ENCODE measurements at regions not wholly inside any gene's neighbourhood (a gene's known extent, or its start where the extent isn't known, plus 50 kb on each side); places are given as distances from the start of the nearest gene placed in this dataset.

DNA sequence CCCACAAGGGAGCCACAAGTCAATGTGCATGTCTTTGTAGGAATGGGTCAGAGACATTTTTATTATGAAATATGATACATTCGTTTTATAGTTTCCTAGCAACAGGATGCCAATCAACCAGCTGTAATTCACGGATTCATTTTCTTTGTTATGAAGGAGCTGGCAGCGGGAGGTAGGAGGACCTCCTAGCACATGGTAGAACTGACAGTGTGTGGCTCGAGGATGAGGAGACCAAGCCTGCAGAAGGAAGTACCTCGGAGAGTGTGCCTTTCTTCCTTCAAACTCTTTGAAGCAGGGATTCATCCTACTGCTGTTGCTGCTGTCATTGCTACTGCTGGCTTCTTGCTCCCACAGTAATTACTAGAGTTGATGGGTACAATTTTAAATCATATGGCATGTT, 504.8 kb upstream of the KLHL29 start:
- no peak for DNase-seq (ENCODE audit: low read depth, low spot score)

DNA sequence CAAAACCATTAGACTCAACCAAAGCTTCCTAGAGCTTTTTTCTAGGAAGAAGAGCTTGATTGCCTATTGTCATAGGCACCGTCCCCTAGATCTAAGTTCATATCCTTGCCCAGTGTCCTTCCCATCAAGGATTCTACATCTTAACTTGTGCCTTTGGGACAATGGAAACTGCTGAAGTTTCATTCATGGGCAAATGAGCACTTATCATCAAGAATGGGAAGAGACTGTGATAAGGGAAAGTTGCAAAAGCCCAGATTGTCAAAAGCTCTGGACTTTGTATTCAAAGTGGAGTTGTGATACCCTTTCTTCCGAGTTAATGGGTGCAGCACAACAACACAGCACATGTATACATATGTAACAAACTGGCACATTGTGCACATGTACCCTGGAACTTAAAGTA, 503.0 kb upstream of the KLHL29 start:
- no peak for DNase-seq (ENCODE audit: low read depth, low spot score)

DNA sequence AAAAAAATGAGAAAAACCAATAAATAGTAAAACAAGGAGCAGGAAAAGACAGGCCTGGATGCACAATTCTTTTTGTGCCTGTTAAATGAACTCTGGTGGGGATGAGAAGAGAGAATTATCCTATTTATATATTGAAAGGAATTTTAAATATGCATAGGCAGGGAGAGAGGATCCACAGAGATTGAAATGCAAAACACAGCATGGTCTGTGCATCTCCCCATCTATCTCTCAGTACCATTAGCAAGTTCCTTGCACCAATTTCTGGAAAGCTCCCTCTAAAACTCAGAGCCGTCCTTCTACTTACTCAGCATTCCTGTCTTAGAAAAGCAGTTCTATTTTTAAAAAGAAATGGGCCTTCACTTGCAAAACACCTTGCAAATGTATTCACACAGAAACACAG, 502.3 kb upstream of the KLHL29 start:
- no peak for DNase-seq (ENCODE audit: low read depth, low spot score)

DNA sequence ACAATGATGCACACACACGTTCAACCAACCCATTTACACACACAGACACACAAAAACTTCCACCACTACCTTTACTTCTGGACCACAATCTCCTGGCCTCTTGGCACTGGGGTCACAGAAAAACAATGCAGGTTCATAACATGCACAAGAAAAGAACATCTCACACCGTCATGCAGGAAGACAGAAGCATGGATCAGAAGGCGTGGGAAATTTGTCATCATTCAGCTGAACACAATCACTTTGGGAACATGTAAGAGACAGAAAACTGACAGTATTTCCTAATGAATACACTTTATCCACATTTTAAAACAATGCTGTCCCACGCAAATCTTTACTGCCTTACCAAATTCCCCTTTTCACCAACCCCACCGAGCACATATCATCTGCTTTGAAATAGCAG, 501.9 kb upstream of the KLHL29 start:
- no peak for DNase-seq (ENCODE audit: low read depth, low spot score)

DNA sequence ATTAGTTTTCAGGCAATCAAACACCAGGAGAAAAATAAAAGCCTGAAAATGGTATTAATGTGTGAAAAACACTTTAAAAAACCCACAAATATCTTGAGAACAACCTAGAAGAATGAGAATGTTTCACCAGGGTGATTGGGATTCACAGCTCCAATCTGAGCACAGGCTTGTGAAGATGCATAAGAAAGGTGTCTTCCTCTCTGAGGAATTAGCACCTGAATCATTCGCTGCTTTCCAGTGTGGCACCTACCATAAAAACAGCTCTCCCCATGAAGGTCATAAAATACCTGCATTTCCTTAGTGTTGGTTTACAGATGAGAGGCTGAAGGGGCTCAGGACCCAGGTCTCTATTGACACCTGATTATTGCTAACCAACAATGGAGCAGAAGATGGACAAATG, 499.7 kb upstream of the KLHL29 start:
- no peak for DNase-seq (ENCODE audit: low read depth, low spot score)

DNA sequence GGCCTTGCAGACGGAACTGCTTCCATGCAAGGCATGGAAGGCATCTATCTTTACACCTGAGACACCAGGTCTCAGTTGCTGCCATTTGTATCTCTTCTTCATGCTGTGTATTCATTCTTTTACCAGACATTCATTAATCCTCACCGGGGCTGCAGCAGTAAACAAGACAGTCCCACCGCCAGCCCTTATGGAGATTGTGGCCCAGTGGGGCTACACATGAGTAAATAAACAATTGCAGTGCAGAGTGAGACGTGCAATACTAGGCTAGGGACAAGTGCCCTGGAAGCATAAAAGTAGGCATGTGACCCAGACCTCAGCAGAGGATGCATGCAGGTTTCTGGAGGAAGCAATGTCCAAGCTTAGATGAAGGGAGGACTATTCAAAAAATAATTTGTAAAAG, 497.6 kb upstream of the KLHL29 start:
- no peak for DNase-seq (ENCODE audit: low read depth, low spot score)

DNA sequence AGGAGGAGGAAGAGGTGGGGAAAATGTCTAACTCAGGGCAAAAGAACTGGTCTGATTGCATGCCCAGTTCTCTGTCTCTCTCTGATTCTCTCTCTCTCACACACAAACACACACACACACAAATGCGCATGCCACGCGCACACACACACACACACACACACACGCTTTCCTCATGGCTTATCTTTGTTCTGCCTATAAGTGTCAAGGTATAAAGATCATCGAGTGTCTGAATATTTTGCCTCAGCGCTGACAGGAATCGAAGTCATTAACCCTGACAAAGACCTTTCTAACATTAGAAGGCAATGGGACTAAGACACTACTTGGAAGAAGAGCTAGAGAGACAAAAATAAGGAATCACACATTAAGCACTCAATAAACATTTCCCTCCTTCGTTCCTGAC, 497.1 kb upstream of the KLHL29 start:
- DNase-seq (ENCODE audit: low read depth, low spot score): no peak

DNA sequence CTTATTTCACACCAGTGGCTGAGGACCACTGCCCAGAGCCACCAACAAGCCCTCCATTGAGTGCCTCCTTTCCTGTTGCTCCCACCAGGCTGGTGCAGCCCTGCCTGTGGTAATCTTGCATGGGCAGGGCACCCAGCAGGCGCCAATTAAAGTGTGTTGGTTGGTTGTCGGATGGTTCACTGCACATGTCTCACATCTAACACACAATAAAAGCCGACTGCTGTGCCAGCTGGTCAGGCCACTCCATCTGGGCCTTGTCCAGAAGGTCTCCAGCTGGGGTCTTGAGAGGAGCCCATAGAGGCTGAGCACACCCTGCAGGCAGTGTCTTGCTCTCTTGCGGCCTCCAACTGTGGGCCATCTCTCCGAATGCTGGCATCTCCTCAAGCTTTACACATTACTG, 494.8 kb upstream of the KLHL29 start:
- no peak for DNase-seq (ENCODE audit: low read depth, low spot score)

DNA sequence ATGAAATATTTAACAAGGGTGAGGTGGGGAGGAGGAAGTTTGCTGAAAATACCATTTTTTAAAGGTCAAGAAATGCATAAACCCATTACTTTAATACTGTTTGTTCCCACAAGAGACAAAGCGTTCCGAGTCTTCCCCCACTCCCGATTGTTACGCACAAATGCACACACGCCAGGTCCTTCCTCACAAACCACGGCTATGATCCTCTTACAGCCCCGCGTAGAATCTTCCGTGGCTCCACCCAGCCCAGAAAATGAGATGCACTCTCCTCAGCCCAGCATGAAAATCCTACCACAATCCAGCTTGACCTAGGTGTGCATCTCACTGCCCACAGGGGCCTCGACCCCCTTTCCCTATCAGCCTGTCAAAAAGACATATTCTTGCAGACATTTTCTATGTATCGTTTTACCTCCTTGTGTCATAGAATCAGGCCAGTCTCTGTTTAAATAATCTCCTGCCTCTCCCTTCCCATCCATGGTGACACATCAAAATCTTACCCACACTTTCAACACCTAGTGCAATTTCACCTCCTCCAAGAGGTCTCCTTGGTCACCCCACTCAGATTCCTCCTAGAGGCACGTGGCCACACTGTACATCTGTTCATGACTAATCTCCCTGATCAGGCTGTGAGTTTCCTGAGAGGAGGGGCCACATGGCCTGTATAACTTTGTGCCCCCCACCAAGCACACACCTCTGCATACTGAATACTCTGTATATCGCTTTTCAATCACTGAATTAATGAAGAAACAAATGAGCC, 491.0 kb upstream of the KLHL29 start:
- no peak for DNase-seq (ENCODE audit: low read depth, low spot score)

DNA sequence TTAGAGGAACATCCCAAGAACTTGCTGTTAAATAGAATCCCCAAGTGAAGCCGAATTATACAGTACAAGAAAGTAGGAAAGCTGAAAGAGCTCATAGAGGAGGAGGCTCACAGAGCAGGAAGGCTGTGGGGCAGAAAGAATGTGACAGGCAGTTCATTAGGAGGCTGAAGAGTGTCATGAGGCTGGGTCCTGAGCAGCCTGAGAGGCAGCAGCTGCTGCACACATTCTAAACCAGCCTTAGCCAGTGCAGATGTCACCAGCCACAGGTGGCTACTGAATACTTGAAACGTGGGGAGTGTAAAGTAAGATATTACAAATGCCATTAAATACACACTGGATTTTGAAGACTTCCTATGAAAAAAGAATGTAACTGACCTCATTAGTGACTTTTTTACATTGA, 490.2 kb upstream of the KLHL29 start:
- DNase-seq (ENCODE audit: low read depth, low spot score): no peak

DNA sequence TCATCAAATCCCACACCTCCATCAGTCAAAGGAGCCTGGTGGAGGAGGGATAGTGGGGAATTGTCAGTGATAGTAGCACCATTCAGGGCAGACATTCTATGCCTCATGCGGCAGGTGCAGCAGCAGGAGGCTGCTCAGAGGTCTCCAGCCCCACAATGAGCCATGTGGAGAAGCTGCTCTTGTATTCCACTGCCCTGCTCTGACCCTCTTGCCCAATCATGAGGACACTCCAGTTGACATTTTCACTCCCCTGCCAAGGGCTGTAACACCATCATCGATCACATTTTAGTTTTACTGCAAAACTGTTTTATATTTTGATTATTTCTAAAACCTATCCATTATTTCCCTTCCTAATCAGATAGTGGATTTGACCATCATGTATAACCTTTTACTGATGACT, 487.6 kb upstream of the KLHL29 start:
- DNase-seq (ENCODE audit: low read depth, low spot score): no peak

DNA sequence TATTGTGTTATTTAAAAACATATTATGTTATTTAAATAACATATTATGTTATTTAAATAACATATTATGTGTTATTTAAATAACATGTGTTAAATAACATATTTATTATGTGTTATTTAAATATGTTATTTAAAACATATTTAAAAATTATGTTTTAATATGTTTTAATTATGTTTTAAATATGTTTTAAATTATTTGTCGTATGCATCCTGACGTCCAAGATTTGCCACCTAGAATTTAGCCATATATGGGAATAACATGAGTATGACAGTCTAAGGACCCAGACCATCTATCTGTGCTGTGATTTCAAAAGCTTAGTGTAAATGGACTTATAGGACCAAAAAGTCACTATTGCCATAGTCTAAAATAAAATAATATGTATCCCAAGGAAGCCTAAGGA, 484.3 kb upstream of the KLHL29 start:
- no peak for DNase-seq (ENCODE audit: low read depth, low spot score)

DNA sequence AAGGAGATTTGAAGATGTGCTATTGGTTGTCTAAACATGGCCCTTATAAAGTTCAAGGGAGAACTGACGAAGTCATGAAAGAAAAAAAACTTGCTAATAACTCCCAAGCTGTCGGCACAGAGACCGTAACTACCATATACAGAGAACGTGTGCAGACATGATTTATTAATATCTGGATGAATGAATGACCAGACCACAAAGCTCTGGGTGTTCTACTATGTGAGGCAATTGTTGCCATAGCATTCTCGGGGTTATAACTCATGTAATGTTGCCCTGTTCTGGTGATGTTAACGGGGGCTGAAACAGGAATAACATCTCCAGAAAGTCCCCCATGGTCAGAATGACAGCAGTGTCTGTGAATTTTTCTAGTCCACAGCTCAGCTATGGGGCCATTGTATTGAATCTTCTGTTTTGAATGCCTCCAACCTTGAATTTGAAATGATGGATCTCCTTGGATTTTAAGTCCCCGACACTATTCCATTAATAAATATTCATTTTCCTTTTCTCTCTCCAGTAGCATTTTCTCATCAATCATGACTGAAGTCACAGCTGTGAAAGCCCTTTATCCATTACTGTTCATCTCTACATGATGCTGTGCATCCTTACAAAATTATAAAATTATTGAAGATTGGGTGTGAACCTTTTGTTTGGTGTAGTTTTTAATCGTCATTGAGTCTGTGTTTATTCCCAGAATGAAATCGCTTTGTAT, 483.4 kb upstream of the KLHL29 start:
- no peak for DNase-seq (ENCODE audit: low read depth, low spot score)

DNA sequence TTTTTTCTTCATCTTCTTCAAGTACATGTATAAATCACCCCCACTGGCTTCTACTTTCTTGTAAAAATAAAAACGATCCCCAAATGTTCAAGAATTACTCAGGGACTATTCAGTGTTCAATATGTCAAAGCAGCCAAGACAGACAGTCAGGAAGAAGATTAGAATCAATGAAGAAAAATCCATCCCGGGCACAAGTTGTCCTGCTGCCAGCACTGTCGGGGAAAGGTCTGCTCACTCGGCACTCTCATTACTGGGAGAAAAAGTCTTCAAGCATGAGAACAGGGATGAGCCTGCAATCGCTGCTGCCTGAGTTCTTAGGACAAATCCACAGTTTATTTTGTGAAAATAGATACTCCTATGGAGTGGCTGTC, 482.8 kb upstream of the KLHL29 start:
- DNase-seq (ENCODE audit: low read depth, low spot score): no peak

DNA sequence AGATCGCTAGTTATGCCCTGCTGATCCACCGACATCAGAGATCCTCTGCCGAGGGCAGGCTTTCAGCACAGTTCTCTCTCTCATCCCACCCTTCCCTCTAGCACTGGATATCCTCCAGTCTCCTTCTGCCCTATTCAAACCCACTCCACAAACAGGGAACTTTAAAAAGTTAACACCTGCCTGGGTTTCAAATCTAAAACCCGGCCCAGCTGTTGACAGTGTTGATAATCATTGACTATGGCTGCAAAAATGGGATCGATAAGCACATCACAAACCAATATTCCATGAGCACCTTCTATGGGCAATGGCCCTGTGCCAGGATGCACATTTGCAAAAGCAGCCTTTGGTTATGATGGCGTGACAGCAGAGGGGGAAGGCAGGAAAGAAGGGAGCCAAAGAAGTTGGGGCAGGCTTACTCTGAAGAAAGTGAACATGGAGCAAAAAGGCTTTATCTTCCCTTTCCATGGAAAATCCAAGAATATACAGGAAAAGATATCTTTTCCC, 482.3 kb upstream of the KLHL29 start:
- no peak for DNase-seq (ENCODE audit: low read depth, low spot score)

DNA sequence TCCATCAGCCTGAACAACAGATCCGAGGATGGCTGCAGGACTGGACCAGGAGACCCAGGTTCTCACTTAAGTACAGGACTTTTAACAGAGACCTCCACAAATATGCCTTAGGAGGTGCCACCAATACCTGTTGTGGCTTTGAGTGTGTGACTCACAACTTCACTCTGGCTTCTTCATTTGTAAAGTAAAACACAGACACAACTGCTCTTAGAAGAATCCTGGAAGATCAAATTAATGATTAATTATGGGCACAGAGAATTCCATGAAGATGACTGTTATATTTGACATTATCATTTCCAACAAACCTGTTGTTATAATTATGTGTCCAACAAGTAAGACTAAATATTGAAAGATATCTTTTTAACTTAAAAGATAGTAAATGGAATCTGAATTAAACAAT, 481.4 kb upstream of the KLHL29 start:
- no peak for DNase-seq (ENCODE audit: low read depth, low spot score)

DNA sequence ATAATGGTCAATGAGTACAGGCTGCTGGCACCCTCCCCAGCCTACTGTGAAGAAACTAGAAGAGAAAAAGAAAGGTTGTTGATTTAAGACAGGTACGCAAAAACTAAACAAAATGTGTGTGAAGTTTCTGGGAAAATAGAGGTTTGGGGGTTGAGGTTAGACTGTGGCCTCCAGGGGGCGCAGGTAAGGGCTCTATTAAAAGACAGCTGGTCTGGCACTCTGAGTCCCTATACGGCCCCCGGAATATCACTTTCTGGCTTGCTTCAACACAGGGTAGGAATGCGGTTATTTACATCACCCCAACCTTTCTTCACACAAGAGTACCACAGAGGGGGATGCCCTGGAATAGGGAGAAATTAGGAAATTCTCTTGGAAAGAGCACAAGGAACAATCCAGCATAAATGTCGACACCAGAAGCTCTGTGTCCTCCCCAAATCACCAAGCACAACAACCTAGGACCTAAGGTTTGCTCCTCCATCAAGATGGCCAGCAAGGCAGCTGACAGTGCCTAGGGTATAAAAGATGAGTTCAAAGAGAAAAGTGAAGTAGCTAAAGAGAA, 480.8 kb upstream of the KLHL29 start:
- DNase-seq (ENCODE audit: low read depth, low spot score): no peak

DNA sequence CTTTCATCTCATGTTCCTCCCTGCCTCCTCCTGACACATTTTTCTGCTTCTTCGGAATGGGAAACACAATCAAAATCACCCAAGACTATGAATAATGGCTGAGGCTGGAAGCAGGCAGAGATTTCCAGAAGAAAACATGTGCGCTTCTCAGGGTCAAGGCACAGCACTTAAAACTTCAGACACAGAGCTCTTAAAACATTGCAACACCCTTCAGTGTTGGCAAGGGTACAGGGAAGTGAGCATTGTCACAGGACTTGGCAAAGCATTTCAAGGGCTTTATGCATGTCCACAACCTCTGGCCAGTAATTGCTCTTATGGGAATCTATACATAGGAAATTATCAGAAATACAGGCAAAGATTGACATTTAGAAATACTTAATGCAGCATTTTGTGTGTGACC, 477.6 kb upstream of the KLHL29 start:
- DNase-seq (ENCODE audit: low read depth, low spot score): no peak

DNA sequence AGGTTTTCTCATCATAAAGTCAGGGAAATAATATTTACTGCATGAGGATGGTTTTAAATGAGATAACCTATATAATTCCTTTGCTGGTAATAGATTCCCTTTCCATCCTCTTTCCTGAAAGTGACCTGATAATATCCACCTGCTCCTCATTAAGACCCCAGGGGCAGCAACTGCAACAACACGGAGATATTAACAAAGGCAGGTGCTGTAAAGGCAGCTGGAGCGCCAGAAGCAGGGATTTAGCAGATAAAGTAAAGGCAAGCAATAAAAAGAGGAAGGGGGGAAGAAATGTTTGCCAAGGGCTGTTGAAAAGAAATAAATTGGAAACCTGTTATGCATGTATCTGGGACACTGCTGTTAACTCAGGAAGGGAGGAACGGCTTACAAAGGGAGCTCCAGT, 472.6 kb upstream of the KLHL29 start:
- DNase-seq (ENCODE audit: low read depth, low spot score): no peak

DNA sequence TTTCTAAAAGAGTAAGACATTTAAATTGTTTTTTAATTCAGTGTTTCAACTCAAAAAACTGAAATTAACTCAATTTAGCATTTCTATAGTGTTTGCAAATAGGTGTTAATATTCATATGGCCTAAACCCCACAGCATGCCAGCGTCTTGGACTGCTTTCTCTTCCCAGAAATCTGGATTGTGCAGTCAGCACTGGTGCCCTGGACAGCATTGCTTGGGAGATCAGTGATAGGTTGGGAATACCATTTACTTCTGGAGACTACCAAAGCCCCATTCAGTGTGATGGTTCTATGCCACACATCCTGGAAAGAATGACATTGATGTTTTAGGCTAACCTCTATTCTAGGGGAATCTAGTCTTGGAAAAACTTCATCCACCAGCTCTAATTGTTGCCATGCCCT, 455.0 kb upstream of the KLHL29 start:
- DNase-seq (ENCODE audit: low read depth, low spot score): no peak

DNA sequence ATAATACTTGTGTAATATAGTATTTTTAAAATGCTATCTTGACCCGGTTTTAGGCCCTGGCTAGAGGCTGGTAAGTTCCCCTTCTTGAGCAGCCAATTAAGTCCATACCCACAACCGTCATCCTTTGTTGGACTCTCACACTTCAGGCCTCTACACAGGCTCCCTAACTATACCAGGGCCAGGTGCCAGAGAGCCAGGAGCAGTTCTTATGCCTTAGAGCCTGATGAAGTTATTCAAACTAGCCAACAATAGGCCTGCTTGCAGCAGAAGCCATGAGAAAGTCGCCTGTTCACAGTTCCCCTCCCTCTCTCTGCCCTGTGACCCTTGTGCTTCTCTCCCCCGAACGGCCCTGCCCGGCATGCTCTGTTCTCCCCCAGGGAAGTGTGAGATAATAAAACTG, 454.2 kb upstream of the KLHL29 start:
- no peak for DNase-seq (ENCODE audit: low read depth, low spot score)

DNA sequence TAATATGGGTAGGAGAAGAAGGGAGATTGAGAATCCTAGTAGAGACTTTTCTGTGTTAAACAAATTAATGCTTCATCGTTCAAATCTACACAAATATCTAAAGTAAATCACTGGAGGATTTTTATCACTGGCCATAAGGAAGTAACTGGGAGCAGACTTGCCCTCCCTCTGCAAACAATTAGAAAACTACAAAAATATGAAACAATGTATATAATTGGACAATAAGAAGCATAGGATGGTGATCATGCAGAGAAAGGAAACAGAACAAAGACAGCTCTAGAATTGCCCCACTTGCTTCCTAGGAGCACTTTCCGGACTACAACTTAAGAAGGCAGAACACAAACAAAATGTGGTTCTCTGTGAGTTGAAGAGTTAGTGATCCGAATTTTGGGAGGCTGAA, 452.7 kb upstream of the KLHL29 start:
- DNase-seq (ENCODE audit: low read depth, low spot score): no peak

DNA sequence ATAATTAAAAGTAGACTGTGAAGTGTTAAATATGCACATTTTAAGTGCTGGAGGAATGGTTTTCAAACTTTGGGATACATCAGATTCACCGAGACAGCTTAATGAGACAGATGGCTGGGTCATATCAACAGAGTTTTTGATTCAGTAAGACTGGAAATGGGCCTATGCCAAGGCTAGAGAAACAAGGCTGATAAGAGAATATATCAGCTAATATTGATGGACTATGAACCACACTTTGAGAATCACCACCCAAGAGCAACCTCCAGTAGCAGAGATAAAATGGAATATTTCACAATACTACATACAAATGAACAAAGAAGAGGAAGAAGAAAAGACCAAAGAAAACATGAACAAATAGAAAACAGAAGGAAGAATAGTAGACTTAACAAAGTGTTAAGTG, 450.2 kb upstream of the KLHL29 start:
- no peak for DNase-seq (ENCODE audit: low read depth, low spot score)

All from pulmonary artery endothelial cell (primary cell).